Astrocyte (in vitro differentiated cells and primary cell): ENCODE measurements at regions not wholly inside any gene's neighbourhood (a gene's known extent, or its start where the extent isn't known, plus 50 kb on each side); places are given as distances from the start of the nearest gene placed in this dataset.

ENCODE experiments used
- DNase-seq: peaks from one replicate; pipeline ENCODE4 v3.0.0-alpha.2; 2010; ENCODE audit warnings: low read depth
- FAIRE-seq: peaks from 2 replicates; lab custom pipeline; 2011; peaks lifted over from hg19 to GRCh38; lab: Jason Lieb, UNC
- H2AFZ ChIP-seq: 2 replicates; pipeline ENCODE4 v1.6.0; 2012; ENCODE audit warnings: low read depth, low read length, inconsistent platforms
- H3K27ac ChIP-seq: 2 replicates; pipeline ENCODE4 v1.5.1; 2011; ENCODE audit warnings: low read depth, low read length, inconsistent platforms
- H3K27me3 ChIP-seq: 2 replicates; pipeline ENCODE4 v1.6.0; 2011; ENCODE audit warnings: low read length, inconsistent platforms; ENCODE audit not compliant: insufficient read depth
- H3K36me3 ChIP-seq: 2 replicates; pipeline ENCODE4 v1.5.1; 2011; ENCODE audit warnings: low read length, inconsistent platforms; ENCODE audit not compliant: insufficient read depth
- H3K4me1 ChIP-seq: 2 replicates; pipeline ENCODE4 v1.5.1; 2011; ENCODE audit warnings: low read length, inconsistent platforms; ENCODE audit not compliant: insufficient read depth
- H3K4me2 ChIP-seq: 2 replicates; pipeline ENCODE4 v1.6.0; 2012; ENCODE audit warnings: low read length, inconsistent platforms
- H3K4me3 ChIP-seq: 2 replicates; pipeline ENCODE4 v1.5.1; 2011; ENCODE audit warnings: low read depth, mild to moderate bottlenecking, low read length, inconsistent platforms; ENCODE audit not compliant: insufficient read depth
- H3K79me2 ChIP-seq: 2 replicates; pipeline ENCODE4 v1.6.0; 2012; ENCODE audit warnings: mild to moderate bottlenecking, low read length, inconsistent platforms; ENCODE audit not compliant: insufficient read depth
- H3K9ac ChIP-seq: 2 replicates; pipeline ENCODE4 v1.6.0; 2012; ENCODE audit warnings: mild to moderate bottlenecking, low read length, inconsistent platforms
- H3K9me3 ChIP-seq: 2 replicates; pipeline ENCODE4 v1.5.1; 2012; ENCODE audit warnings: low read depth, mild to moderate bottlenecking, low read length, inconsistent platforms; ENCODE audit not compliant: insufficient read depth
- H4K20me1 ChIP-seq: 2 replicates; pipeline ENCODE4 v1.6.0; 2012; ENCODE audit warnings: low read length, inconsistent platforms; ENCODE audit not compliant: insufficient read depth
- H3K27ac Mint-ChIP-seq: one replicate; pipeline ENCODE4 v1.8.0; 2021; ENCODE audit warnings: mild to moderate bottlenecking, mixed read lengths; ENCODE audit not compliant: unreplicated experiment
- H3K27me3 Mint-ChIP-seq: one replicate; pipeline ENCODE4 v1.8.0; 2021; ENCODE audit warnings: low read depth, mixed read lengths; ENCODE audit not compliant: unreplicated experiment
- H3K36me3 Mint-ChIP-seq: one replicate; pipeline ENCODE4 v1.8.0; 2021; ENCODE audit warnings: low read depth, mixed read lengths; ENCODE audit not compliant: unreplicated experiment
- H3K4me1 Mint-ChIP-seq: one replicate; pipeline ENCODE4 v1.8.0; 2021; ENCODE audit warnings: low read depth, mixed read lengths; ENCODE audit not compliant: unreplicated experiment
- H3K4me3 Mint-ChIP-seq: one replicate; pipeline ENCODE4 v1.8.0; 2021; ENCODE audit warnings: mild to moderate bottlenecking, moderate library complexity, mixed read lengths; ENCODE audit not compliant: unreplicated experiment
- H3K9me3 Mint-ChIP-seq: one replicate; pipeline ENCODE4 v1.8.0; 2021; ENCODE audit warnings: mild to moderate bottlenecking, mixed read lengths; ENCODE audit not compliant: unreplicated experiment
- CTCF ChIP-seq: IDR thresholded peaks from 2 replicates; pipeline ENCODE4 v1.5.1; 2011; ENCODE audit warnings: low read depth, mild to moderate bottlenecking, inconsistent platforms, low read length, moderate library complexity; ENCODE audit not compliant: insufficient read depth
- EZH2 ChIP-seq: IDR thresholded peaks from 2 replicates; pipeline ENCODE4 v1.6.1; 2012; ENCODE audit warnings: mild to moderate bottlenecking, low read length, inconsistent platforms; ENCODE audit not compliant: insufficient read depth

DNA sequence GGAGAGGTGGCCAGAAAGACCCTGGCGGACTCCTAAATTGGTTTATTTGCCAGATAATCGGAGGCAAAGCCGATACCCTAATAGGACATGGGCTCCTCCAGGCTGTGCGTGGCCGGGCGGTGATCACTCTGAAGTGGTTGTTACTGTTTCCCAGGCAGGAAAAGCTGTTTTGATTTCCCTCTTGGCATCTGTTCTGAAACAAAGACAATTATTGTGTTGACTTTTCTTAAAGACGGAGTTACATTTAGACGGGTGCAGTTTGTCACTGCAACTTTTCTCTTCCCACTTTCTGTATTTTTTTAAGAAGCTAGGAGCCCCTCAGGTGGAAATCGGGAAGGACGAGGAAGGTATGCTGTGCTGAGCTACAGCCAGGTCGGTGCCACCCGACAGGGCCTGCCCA, 1288.4 kb downstream of the BRD1 start:
- Histone ChIP-seq H3K79me2 (no peaks in the 10 kb centered on the region), H3K27ac (no peak overlapping the region), H3K9me3 (no peaks in the 10 kb centered on the region), H3K36me3 (no peaks in the 10 kb centered on the region), H3K27me3 (no peaks in the 10 kb centered on the region), H4K20me1 (no peaks in the 10 kb centered on the region), H3K4me1 (no peaks in the 10 kb centered on the region), H2AFZ (no peak overlapping the region), H3K9ac (no peak overlapping the region), H3K4me3 (no peak overlapping the region), H3K4me2 (no peak overlapping the region)
- H3K9me3 Mint-ChIP-seq: no peaks in the 10 kb centered on the region
- H3K4me3 Mint-ChIP-seq: no peak overlapping the region
- TF ChIP-seq EZH2: no peak
- TF ChIP-seq CTCF: no peak
- no peaks in the 10 kb centered on the region for H3K36me3 Mint-ChIP-seq
- no peak overlapping the region for H3K27ac Mint-ChIP-seq
- no peak for DNase-seq
- FAIRE-seq: no peak
- peaks cover 11% of the 10 kb centered on the region for H3K27me3 Mint-ChIP-seq
- H3K4me1 Mint-ChIP-seq: no peaks in the 10 kb centered on the region

DNA sequence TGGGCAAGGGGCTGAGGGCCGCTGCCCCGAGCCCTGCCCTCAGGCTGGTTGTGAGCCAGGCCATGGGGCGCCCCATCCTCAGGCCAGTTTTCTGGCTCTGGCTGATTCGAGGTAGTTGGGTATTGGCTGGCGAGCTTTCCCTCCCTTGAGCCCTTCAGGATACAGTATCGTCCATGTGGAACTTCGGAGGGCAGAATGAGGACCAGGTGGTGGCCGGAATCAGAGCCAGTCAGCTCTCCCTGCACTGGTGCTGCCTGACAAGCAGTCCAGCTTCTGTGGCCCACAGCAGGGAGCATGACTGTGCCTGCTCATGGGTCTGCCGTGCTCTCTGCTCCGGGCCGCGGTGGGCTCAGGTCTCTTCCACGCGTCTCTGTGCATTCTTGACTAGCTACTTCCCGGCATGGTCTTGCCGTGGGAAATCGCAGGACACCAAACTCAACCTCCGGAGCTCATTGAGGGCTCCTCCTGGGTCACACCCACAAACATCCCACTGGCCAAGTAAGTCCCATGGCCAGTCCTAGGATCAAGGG, 1289.3 kb downstream of the BRD1 start:
- Mint-ChIP-seq H3K27me3 (peaks cover 20% of the 10 kb centered on the region), H3K4me3 (no peak overlapping the region), H3K9me3 (no peaks in the 10 kb centered on the region), H3K27ac (no peak overlapping the region), H3K4me1 (no peaks in the 10 kb centered on the region), H3K36me3 (no peaks in the 10 kb centered on the region)
- no peaks in the 10 kb centered on the region for H3K4me1 ChIP-seq
- H3K4me3 ChIP-seq: no peak overlapping the region
- TF ChIP-seq EZH2 (no peak), CTCF (no peak)
- no peaks in the 10 kb centered on the region for H3K36me3 ChIP-seq
- H3K4me2 ChIP-seq: no peak overlapping the region
- no peak overlapping the region for H3K9ac ChIP-seq
- no peaks in the 10 kb centered on the region for H3K27me3 ChIP-seq
- DNase-seq: no peak
- H4K20me1 ChIP-seq: no peaks in the 10 kb centered on the region
- H3K9me3 ChIP-seq: no peaks in the 10 kb centered on the region
- FAIRE-seq: no peak
- no peaks in the 10 kb centered on the region for H3K79me2 ChIP-seq
- no peak overlapping the region for H3K27ac ChIP-seq
- no peak overlapping the region for H2AFZ ChIP-seq

- Mint-ChIP-seq H3K9me3 (no peaks in the 10 kb centered on the region), H3K4me1 (no peaks in the 10 kb centered on the region), H3K36me3 (no peaks in the 10 kb centered on the region), H3K27ac (no peak overlapping the region), H3K4me3 (no peak overlapping the region), H3K27me3 (peaks cover 22% of the 10 kb centered on the region)
- Histone ChIP-seq H3K27me3 (no peaks in the 10 kb centered on the region), H4K20me1 (no peaks in the 10 kb centered on the region), H2AFZ (no peak overlapping the region), H3K9me3 (no peaks in the 10 kb centered on the region), H3K36me3 (no peaks in the 10 kb centered on the region), H3K27ac (no peak overlapping the region), H3K4me2 (no peak overlapping the region), H3K79me2 (no peaks in the 10 kb centered on the region), H3K9ac (no peak overlapping the region), H3K4me3 (no peak overlapping the region), H3K4me1 (no peaks in the 10 kb centered on the region)
- no peak for FAIRE-seq
- DNase-seq: no peak
- TF ChIP-seq EZH2 (no peak), CTCF (no peak)
Measured at GRCh38 chr22:48537343-48537680, 1290.4 kb downstream of the BRD1 start.
